B cell (primary cell): ENCODE measurements at regions not wholly inside any gene's neighbourhood (a gene's known extent, or its start where the extent isn't known, plus 50 kb on each side); places are given as distances from the start of the nearest gene placed in this dataset.

Experiments
- ATAC-seq: fragments of 200-7000 bp; cut with Tn5 transposase; one replicate; pipeline ENCODE4 v1.10.0; 2021; ENCODE audit warnings: low read depth, mild to moderate bottlenecking, moderate number of reproducible peaks, moderate library complexity
- CTCF ChIA-PET: fragments of 350-600 bp; sonication (Branson Sonifier 250); formaldehyde crosslinking; loops from one replicate; lab custom pipeline; 2021; ENCODE audit warnings: antibody characterized with exemption, inconsistent platforms; lab: Charles Lee
- POLR2A ChIA-PET: fragments of 350-600 bp; sonication (Branson Sonifier 250); formaldehyde crosslinking; loops from one replicate; lab custom pipeline; 2021; ENCODE audit warnings: antibody characterized with exemption; lab: Charles Lee
- DNase-seq: peaks from one replicate; pipeline ENCODE4 v3.0.0; 2013
- H2AFZ ChIP-seq: 2 replicates; pipeline ENCODE4 v1.6.1; 2012; ENCODE audit warnings: mild to moderate bottlenecking, low read depth, low read length; ENCODE audit not compliant: insufficient read depth, poor library complexity, severe bottlenecking
- H3K27ac ChIP-seq, 2 donors: 1 replicate in 1 of 2; 2 replicates in 1 of 2; pipeline ENCODE4 v1.5.1; 2012 to 2013; ENCODE audit warnings: low read length in 2 of 2, mild to moderate bottlenecking in 2 of 2, moderate library complexity in 1 of 2
- H3K27me3 ChIP-seq, 4 experiments: fragments of 200-600 bp in 1 of 4; sonication (generic) in 1 of 4; replicated peaks in 1 of 4; 1 replicate in 2 of 4; 2 replicates in 2 of 4; pipeline versions ENCODE4 v1.6.1 to v1.7.0; 2013 to 2016; ENCODE audit warnings: low read length in 3 of 4, mild to moderate bottlenecking in 2 of 4, mixed read lengths in 1 of 4, moderate library complexity in 1 of 4; ENCODE audit not compliant: insufficient read depth in 4 of 4, control insufficient read depth in 3 of 4; ENCODE audit errors: control extremely low read depth in 1 of 4
- H3K36me3 ChIP-seq, 2 experiments: replicated peaks in 1 of 2; 1 replicate in 1 of 2; 2 replicates in 1 of 2; pipeline versions ENCODE4 v1.6.1 to v1.7.1; 2013; ENCODE audit warnings: low read length in 1 of 2; ENCODE audit not compliant: insufficient read depth in 2 of 2, control insufficient read depth in 1 of 2; ENCODE audit errors: control extremely low read depth in 1 of 2, extremely low read depth in 1 of 2
- H3K4me1 ChIP-seq, 2 donors: fragments of 200-600 bp in 1 of 2; sonication (generic) in 1 of 2; 1 replicate in 1 of 2; 2 replicates in 1 of 2; pipeline versions ENCODE4 v1.5.1 to v1.6.1; 2013 to 2017; ENCODE audit warnings: low read length in 2 of 2; ENCODE audit not compliant: control insufficient read depth in 2 of 2, insufficient read depth in 2 of 2
- H3K4me2 ChIP-seq: replicated peaks from 2 replicates; pipeline ENCODE3; 2012; ENCODE audit warnings: mild to moderate bottlenecking, low read depth, low read length; ENCODE audit not compliant: poor library complexity, severe bottlenecking
- H3K4me3 ChIP-seq, 5 experiments: fragments of 200-600 bp in 1 of 5; sonication (generic) in 1 of 5; 1 replicate in 3 of 5; 2 replicates in 2 of 5; pipeline versions ENCODE4 v1.5.1 to v1.7.0; 2011 to 2016; ENCODE audit warnings: low read length in 4 of 5, mild to moderate bottlenecking in 4 of 5, low read depth in 2 of 5, control low read depth in 1 of 5, moderate library complexity in 1 of 5; ENCODE audit not compliant: insufficient read depth in 1 of 5; ENCODE audit errors: control extremely low read depth in 1 of 5, extremely low read depth in 1 of 5
- H3K79me2 ChIP-seq: fragments of 200-600 bp; sonication (generic); one replicate; pipeline ENCODE4 v1.6.0; 2016; ENCODE audit warnings: low read length; ENCODE audit not compliant: control insufficient read depth, insufficient read depth
- H3K9ac ChIP-seq: fragments of 200-600 bp; sonication (generic); 2 replicates; pipeline ENCODE4 v1.6.1; 2017; ENCODE audit warnings: mild to moderate bottlenecking, low read length, moderate library complexity
- H3K9me3 ChIP-seq, 3 donors: one replicate each; pipeline versions ENCODE4 v1.6.1 to v1.7.1; 2013; ENCODE audit warnings: low read length in 2 of 3; ENCODE audit not compliant: control insufficient read depth in 2 of 3, insufficient read depth in 1 of 3; ENCODE audit errors: control extremely low read depth in 1 of 3
- H4K20me1 ChIP-seq: 2 replicates; pipeline ENCODE4 v1.6.0; 2012; ENCODE audit warnings: mild to moderate bottlenecking, low read length; ENCODE audit not compliant: insufficient read depth, control insufficient read depth, poor library complexity, severe bottlenecking
- H3K27ac Mint-ChIP-seq: one replicate; pipeline ENCODE4 v1.8.0; 2021; ENCODE audit warnings: mixed read lengths
- H3K27me3 Mint-ChIP-seq: one replicate; pipeline ENCODE4 v1.8.0; 2021; ENCODE audit warnings: mixed read lengths
- H3K4me1 Mint-ChIP-seq: one replicate; pipeline ENCODE4 v1.8.0; 2021; ENCODE audit warnings: mixed read lengths
- H3K4me3 Mint-ChIP-seq: one replicate; pipeline ENCODE4 v1.8.0; 2021; ENCODE audit warnings: mixed read lengths
- H3K9me3 Mint-ChIP-seq: one replicate; pipeline ENCODE4 v1.8.0; 2022; ENCODE audit warnings: mixed read lengths; ENCODE audit not compliant: insufficient read depth
- CTCF ChIP-seq: fragments of 200-600 bp; IDR thresholded peaks from one replicate; pipeline ENCODE4 v1.8.0; 2022; ENCODE audit warnings: antibody characterized with exemption, mild to moderate bottlenecking
- EZH2 ChIP-seq: IDR thresholded peaks from 2 replicates; pipeline ENCODE4 v1.6.1; 2012; ENCODE audit warnings: borderline replicate concordance, low read depth, mild to moderate bottlenecking, moderate library complexity, low read length; ENCODE audit not compliant: insufficient read depth, poor library complexity, severe bottlenecking
- WGBS: methylation state at CpG from one replicate; pipeline ENCODE4 v1.1.5; 2013; ENCODE audit warnings: missing lambda C conversion rate; ENCODE audit not compliant: insufficient coverage; 5-methylcytosine and 5-hydroxymethylcytosine counted together
- intact Hi-C: fragments of 100-400 bp; cut with micrococcal nuclease; formaldehyde crosslinking; loops from one replicate; pipeline ENCODE4 v1.10.0; 2022

DNA sequence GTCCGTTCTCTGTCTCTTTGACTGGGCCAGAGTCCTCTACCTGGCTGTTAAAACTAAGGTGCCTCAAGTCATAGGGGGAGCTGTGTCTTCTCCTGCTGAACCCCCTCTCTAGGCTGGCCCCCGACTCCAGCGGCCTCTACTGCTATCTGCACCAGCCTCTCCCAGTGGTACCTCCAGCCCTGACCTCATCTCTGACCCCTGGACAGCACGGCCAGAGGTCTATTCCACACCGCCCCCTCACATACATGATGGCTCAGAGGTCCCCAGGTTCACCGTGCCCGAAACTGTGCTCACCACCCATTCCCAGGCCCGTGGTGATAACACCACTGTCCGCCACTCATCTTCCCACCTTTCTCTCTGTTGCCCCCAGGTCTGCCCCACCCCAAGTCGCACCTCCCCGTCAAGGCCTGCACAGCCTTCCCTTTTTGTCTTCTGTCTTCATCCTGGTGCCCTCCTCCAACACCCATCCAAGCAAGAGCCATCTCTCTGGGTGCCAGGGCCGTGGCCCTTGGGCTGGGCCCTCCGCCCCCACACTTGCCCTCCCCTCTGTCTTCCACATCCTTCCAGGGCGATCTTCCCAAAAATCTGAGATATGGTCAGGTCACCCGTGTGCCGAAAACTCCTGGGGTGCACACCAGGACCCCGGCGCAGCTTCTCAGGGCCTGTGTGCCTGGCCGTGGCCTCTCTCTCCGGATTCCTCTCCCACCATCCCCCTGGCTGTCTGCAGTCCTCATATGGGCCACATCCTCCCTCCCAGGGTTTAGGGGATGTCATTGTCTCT lies 134.4 kb upstream of the ID2 start:
- DNase-seq = no peak
- Mint-ChIP-seq H3K9me3 (no peaks in the 10 kb centered on the region), H3K4me1 (peaks cover 47% of the 10 kb centered on the region), H3K4me3 (no peak overlapping the region), H3K27me3 (peaks cover 49% of the 10 kb centered on the region), H3K27ac (no peak overlapping the region)
- H2AFZ ChIP-seq = no peak overlapping the region
- no peak overlapping the region for H3K4me3 ChIP-seq
- H3K36me3 ChIP-seq = no peaks in the 10 kb centered on the region
- 96% methylated on average over 20 of the region's 20 CpGs for WGBS
- H3K27ac ChIP-seq = no peak overlapping the region
- ATAC-seq = no peak
- intact Hi-C loops = no loop called here
- no peaks in the 10 kb centered on the region for H3K79me2 ChIP-seq
- H3K27me3 ChIP-seq = peaks cover 0 to 64% (median 8%) of the 10 kb centered on the region in 4 experiments
- no peak overlapping the region for H3K4me2 ChIP-seq
- peaks cover 0 to 10% (median 0%) of the 10 kb centered on the region in 3 donors for H3K9me3 ChIP-seq
- TF ChIP-seq EZH2 (no peak), CTCF (no peak)
- H3K9ac ChIP-seq = no peak overlapping the region
- H4K20me1 ChIP-seq = no peaks in the 10 kb centered on the region
- ChIA-PET POLR2A (no interaction called here), CTCF (no interaction called here)
- H3K4me1 ChIP-seq = peaks cover 36 to 45% of the 10 kb centered on the region in 2 donors

- no peak overlapping the region for H3K9ac ChIP-seq
- DNase-seq = no peak
- ChIA-PET CTCF (no interaction called here), POLR2A (no interaction called here)
- peaks cover 30 to 41% of the 10 kb centered on the region in 2 donors for H3K4me1 ChIP-seq
- no peak overlapping the region for H3K4me2 ChIP-seq
- intact Hi-C loops = no loop called here
- H3K4me3 Mint-ChIP-seq = no peak overlapping the region
- TF ChIP-seq EZH2 (no peak), CTCF (no peak)
- peaks cover 44% of the 10 kb centered on the region for H3K27me3 Mint-ChIP-seq
- no peak for ATAC-seq
- no peaks in the 10 kb centered on the region for H4K20me1 ChIP-seq
- peaks cover 0 to 60% (median 5%) of the 10 kb centered on the region in 4 experiments for H3K27me3 ChIP-seq
- WGBS = 86% methylated on average over 8 of the region's 9 CpGs
- no peak overlapping the region for H3K27ac Mint-ChIP-seq
- H3K9me3 ChIP-seq = peaks cover 0 to 10% (median 0%) of the 10 kb centered on the region in 3 donors
- no peaks in the 10 kb centered on the region for H3K9me3 Mint-ChIP-seq
- no peak overlapping the region for H2AFZ ChIP-seq
- peaks cover 43% of the 10 kb centered on the region for H3K4me1 Mint-ChIP-seq
- no peak overlapping the region for H3K27ac ChIP-seq
- H3K36me3 ChIP-seq = no peaks in the 10 kb centered on the region
- no peaks in the 10 kb centered on the region for H3K79me2 ChIP-seq
- H3K4me3 ChIP-seq = no peak overlapping the region
Observed at GRCh38 chr2:8548065-8548618, 133.7 kb upstream of the ID2 start.
